Body of pancreas (tissue), 4 donors: ENCODE measurements at regions not wholly inside any gene's neighbourhood (a gene's known extent, or its start where the extent isn't known, plus 50 kb on each side); places are given as distances from the start of the nearest gene placed in this dataset.

Experiments
- CTCF ChIP-seq, 7 experiments: fragments of 450-650 bp in 4 of 7; fragments of 200-600 bp in 3 of 7; sonication (generic) in 3 of 7; IDR thresholded peaks; one replicate each; pipeline ENCODE4 v1.5.1; 2016 to 2019; ENCODE audit warnings: antibody characterized with exemption in 7 of 7
- POLR2A ChIP-seq, 3 donors: fragments of 450-650 bp; IDR thresholded peaks; one replicate each; pipeline ENCODE4 v1.6.1; 2016; ENCODE audit warnings: antibody characterized with exemption in 3 of 3, mild to moderate bottlenecking in 2 of 3

GRCh38 chr14:30272848-30273832 lies 285.8 kb upstream of the G2E3 start:
- TF ChIP-seq POLR2A (IDR thresholded peaks at IDR 0.05) (no peak), CTCF (IDR thresholded peaks at IDR 0.05) (no peak)
